AG09309 (cell line): ENCODE measurements at regions not wholly inside any gene's neighbourhood (a gene's known extent, or its start where the extent isn't known, plus 50 kb on each side); places are given as distances from the start of the nearest gene placed in this dataset.

Experiments used
- DNase-seq: peaks from one replicate; pipeline ENCODE4 v3.0.0-alpha.2; 2010; ENCODE audit warnings: low read depth
- H3K4me3 ChIP-seq: 2 replicates; pipeline ENCODE4 v1.5.1; 2011; ENCODE audit warnings: mild to moderate bottlenecking, low read depth, low read length, moderate library complexity; ENCODE audit not compliant: control insufficient read depth
- CTCF ChIP-seq: IDR thresholded peaks from 2 replicates; pipeline ENCODE4 v1.5.1; 2011; ENCODE audit warnings: mild to moderate bottlenecking, low read depth, low read length, inconsistent platforms; ENCODE audit not compliant: insufficient read depth, control insufficient read depth; ENCODE audit errors: missing control alignments

- no peak overlapping the region for H3K4me3 ChIP-seq
- no peak for TF ChIP-seq CTCF
- no peak for DNase-seq
Observed at GRCh38 chr3:166114448-166114847, 277.2 kb upstream of the BCHE start.

- TF ChIP-seq CTCF, result no peak
- no peak for DNase-seq
- H3K4me3 ChIP-seq, result no peak overlapping the region
Observed at GRCh38 chr3:166111562-166111961, 274.3 kb upstream of the BCHE start.

GRCh38 chr3:166110102-166110501 lies 272.9 kb upstream of the BCHE start:
- TF ChIP-seq CTCF, result no peak
- H3K4me3 ChIP-seq, result no peak overlapping the region
- DNase-seq, result no peak

- TF ChIP-seq CTCF, result no peak
Observed at GRCh38 chr3:166104938-166105337, 267.7 kb upstream of the BCHE start.

GRCh38 chr3:166100730-166101129 lies 263.5 kb upstream of the BCHE start:
- TF ChIP-seq CTCF, result no peak
- no peak overlapping the region for H3K4me3 ChIP-seq
- DNase-seq, result no peak

More at GRCh38 chr3:166104938-166105337, 267.7 kb upstream of the BCHE start:
- no peak for DNase-seq
- H3K4me3 ChIP-seq, result no peak overlapping the region

- no peak overlapping the region for H3K4me3 ChIP-seq
- DNase-seq, result no peak
- no peak for TF ChIP-seq CTCF
Observed at GRCh38 chr3:166089575-166089974, 252.4 kb upstream of the BCHE start.

GRCh38 chr3:166085164-166085856 lies 248.1 kb upstream of the BCHE start:
- no peak for DNase-seq
- TF ChIP-seq CTCF, result no peak
- H3K4me3 ChIP-seq, result no peak overlapping the region
